ENCODE measurements at regions not wholly inside any gene's neighbourhood (a gene's known extent, or its start where the extent isn't known, plus 50 kb on each side); places are given as distances from the start of the nearest gene placed in this dataset.

- TF ChIP-seq POLR2AphosphoS5 (IDR thresholded peaks at IDR 0.05; ENCODE audit: low read depth) = no peak
- no peak for TF ChIP-seq CTCF (IDR thresholded peaks at IDR 0.05; ENCODE audit: insufficient read depth, low read length)
Observed at GRCh38 chrX:130555757-130556156, 154.0 kb downstream of the RBMX2 start.
